Hepatocyte (in vitro differentiated cells): ENCODE measurements at regions not wholly inside any gene's neighbourhood (a gene's known extent, or its start where the extent isn't known, plus 50 kb on each side); places are given as distances from the start of the nearest gene placed in this dataset.

Experiments
- CTCF ChIP-seq: fragments of 200-600 bp; sonication (generic); IDR thresholded peaks from 2 replicates; pipeline ENCODE4 v1.5.1; 2016; ENCODE audit warnings: antibody characterized with exemption, mild to moderate bottlenecking; ENCODE audit not compliant: poor library complexity
- EZH2 ChIP-seq: fragments of 200-600 bp; sonication (generic); IDR thresholded peaks from 2 replicates; pipeline ENCODE4 v1.6.1; 2016; ENCODE audit warnings: antibody characterized with exemption, mild to moderate bottlenecking, borderline replicate concordance
- EZH2phosphoT487 ChIP-seq: fragments of 200-600 bp; sonication (generic); IDR thresholded peaks from one replicate; pipeline ENCODE4 v1.6.1; 2018; ENCODE audit warnings: antibody characterized with exemption, mild to moderate bottlenecking, low read depth, moderate library complexity; ENCODE audit not compliant: unreplicated experiment, severe bottlenecking

GRCh38 chr4:3360777-3361176, 68.0 kb downstream of the RGS12 start:
- TF ChIP-seq CTCF: no peak
- no peak for TF ChIP-seq EZH2phosphoT487
- no peak for TF ChIP-seq EZH2
